ENCODE measurements at regions not wholly inside any gene's neighbourhood (a gene's known extent, or its start where the extent isn't known, plus 50 kb on each side); places are given as distances from the start of the nearest gene placed in this dataset.
A peak's percentile ranks its signal among the peaks of the same experiment; 100 is the strongest.
"Not testable (repeated sequence)": the region's sequence is repeated elsewhere in the genome, so short reads cannot be mapped to it uniquely, and the experiment has no call there.

DNA sequence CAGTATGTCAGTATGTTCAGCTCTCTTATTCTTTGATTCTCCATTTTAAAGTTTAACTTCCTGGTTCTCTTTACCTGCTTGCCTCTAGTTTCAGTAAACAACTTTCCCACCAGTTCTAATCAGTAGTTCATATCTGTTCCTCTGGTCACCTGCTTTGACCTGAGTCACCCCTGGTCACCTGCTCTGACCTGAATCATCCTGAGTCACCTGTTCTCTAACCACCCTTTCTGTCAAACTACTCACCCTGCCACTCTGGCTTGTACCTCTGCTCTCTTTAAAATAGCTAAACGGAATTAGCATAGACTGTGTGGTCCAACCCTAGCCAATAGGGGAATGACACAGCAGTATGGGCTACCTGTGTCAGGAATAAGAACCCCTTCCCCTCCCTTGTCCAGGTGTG lies 62.0 kb upstream of the NREP start:
- DNase-seq (ENCODE audit: low read depth), result not testable (repeated sequence)

DNA sequence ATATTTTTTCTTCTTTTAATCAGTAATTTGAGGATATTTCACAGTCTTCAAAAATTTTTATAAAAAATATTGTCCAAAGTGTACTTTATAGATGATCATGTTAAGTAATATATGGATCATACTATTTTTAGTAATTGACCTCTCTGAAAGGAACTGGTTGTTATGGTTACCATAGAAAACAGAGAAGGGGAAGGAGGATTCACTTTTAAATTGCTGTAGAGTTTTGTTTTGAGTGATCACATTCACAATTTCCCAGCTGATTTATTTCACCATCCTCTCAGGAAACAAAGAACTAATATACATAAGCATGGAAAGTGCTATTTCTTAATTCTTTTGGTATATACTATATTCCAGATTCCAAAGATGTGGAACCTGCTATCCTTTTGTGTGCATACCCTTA lies 56.5 kb upstream of the NREP start:
- DNase-seq (ENCODE audit: low read depth), result no peak

DNA sequence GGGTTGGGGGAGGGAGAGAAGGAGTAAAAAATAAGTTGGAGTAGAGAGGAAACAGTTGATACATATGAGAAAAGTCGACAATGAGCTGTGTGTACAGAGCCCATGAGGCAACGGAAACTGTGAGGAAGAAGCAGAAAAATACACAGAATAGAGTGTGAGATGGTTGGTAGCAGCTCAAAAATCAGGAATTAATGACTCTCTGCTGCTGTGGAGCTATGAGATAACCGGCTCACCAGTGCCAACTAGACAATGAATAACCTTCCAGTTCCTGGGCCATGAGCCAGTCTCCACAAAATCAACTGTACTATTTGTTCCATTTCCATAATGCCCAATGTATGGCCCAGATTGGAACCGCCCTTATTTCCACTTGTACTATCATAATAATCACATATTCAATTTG lies 53.1 kb upstream of the NREP start:
- peak; percentile 33 for DNase-seq (ENCODE audit: low read depth)

Data from renal cortical epithelial cell (primary cell).